NCI-H524 treated with DMSO at 0.1 percent for 48 hours (cell line): ENCODE measurements at regions not wholly inside any gene's neighbourhood (a gene's known extent, or its start where the extent isn't known, plus 50 kb on each side); places are given as distances from the start of the nearest gene placed in this dataset.

ENCODE experiments used
- DNase-seq: peaks from one replicate; lab custom pipeline; 2025; lab: John Stamatoyannopoulos, UW

DNA sequence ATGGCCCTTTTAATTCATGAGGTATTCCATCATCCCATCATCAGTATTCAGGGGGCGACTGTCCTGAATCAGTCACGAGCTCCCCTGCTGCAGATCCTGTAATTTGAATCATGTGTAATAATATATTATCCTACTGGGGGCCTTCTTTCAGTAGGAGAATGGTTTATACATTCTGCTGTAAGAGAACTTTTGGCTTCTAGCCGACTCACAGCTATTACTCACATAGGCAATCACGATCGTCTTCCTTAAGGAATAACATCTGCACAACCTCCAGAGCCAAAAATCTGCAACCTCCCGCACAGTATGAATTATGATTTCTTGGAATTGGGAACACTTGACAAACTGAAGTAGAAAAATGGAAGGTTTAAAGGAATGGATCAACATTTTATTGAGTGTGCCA, 343.0 kb downstream of the USP25 start:
- DNase-seq: no peak

GRCh38 chr21:16073586-16073985, 343.8 kb downstream of the USP25 start:
- DNase-seq: no peak

DNA sequence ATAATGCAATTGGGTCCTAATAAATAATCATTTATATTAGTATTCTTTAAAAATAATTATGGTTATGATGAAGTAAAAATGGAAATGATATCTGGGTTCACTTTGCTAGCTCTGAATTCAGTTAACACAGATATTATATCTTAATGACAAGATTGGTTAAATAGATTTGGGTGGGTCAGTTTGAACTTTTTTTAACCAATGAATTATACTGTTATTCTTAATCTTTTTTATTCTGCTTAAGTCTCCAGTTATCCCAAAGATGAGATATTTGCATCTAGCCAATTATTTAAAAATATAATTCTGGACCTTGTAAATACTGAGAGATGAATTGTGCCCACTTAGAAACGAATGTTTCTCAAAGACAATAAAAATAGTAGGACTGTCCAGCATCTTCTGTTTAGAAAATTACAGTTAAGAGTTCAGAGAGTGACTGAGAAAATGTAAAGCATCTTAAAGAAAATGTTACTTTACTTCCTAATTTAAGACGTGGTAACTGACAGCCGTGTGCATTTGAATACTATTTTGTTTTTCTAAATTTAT, 345.2 kb downstream of the USP25 start:
- DNase-seq: no peak

- no peak for DNase-seq
These were observed 346.0 kb downstream of the USP25 start for GRCh38 chr21:16075649-16076282.

DNA sequence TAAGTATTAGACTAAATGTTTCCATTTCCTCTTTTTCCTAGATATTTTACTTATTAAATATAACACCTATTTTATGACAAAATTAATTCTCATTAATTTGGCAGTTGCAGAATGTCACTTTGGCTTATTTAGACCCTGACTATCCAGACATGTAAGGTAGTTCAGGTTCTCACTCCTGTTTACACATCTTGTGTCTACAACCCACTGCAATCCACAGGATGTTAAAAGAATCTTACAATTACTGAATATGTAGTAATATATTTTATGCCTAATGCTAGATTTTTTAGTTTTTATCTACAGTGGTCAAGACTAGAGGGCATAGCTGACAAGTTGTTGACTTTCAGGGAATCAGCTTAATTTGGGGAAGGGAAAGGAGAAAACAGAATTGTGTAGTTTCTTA, 346.7 kb downstream of the USP25 start:
- DNase-seq: no peak

- no peak for DNase-seq
These were observed 348.6 kb downstream of the USP25 start for GRCh38 chr21:16078382-16078781.

DNA sequence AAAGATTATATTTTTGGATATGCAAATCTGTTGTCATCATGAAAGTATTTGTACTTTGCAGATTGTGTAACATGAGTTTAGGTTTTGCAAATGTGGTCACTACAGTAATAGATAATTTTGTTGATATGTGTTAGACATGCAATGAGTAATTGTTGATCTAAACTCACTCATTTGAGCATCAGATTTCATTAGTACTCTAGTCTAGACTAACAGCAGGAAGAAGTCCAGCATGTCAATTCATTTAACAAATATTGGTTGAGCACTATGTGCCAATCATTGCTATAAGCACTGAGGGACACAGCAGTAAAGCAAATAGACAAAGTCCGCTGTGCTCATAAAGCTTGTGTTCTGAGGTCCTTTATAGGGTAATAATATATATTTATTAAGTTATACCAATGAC, 350.0 kb downstream of the USP25 start:
- DNase-seq: no peak

DNA sequence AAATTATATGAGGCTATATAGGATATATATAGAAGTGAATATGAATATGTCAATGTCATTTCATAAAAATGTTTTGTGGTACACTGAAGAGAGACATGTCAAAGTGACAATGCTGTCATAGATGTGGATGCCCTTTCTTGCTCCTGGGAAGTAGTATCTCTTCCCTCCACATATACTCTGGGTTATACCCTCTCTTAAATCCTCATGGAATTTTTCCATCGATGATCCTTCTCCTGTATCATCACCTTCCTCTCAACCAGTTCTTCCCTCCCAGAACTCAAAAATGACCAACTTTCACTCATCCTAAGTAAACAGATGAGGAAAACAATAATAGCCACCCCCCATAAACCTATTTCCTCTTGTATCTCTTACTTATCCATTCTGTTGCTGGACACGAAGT, 351.5 kb downstream of the USP25 start:
- DNase-seq: no peak

DNA sequence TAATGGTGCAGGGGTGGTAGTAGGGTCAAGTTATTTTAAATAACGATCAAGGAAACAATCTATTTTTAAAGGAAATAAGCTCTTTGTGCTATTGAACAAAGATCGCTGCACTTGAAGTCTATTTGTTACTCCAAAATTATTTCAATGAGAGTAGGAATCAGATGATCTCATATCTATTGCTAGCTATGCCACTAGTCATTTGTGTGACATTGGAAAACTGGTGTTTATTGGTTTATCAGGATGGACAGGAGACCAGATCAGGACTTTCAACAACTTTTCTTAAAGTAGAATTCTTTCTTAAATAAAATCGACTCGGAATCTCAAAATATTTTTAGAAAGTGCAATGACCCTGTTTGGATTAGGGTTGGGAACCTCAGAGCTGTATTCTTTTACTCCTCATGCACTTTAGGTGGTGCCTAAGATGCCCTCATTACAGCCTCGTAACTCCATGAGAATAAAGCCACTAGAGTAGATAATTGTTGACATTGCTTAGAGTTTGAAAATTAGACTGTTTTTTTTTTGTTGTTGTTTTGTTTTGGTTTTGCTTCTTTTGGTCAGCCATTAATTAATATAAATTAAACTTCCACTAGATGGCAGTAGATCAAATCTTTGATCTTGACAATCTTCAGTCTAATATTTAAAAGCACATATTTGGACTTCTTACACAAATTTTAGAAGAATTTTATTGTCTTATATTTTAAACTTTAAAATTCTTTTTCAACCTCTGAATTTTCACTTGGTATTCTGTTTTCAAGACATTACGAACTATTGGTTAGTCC, 352.4 kb downstream of the USP25 start:
- no peak for DNase-seq

DNA sequence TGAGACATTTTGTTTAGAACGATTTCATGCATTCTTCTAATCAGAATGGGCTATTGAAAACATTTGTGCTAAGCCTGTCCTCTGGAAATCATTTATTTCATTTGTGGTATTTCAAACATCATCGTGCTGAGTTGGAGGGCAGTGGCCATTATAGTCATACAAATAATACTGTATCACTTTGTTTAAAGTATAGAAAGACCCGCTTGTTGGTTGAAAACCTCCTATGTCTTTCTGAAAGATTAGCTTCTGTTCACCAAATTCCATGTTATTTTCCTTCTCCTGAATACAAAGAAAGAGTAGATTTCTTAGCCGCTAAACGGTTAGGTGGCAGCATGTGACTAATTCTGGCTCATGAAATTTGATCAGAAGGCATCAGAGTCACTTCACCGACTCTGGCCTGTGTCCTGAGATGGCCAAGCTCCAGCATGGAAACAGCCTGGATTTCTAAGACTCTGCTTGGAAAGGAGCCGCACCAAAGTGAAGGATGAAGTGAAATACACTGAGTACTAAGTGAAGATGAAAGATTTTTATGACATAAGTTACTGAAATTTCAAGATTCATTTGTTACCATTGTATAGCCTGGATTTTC, 355.1 kb downstream of the USP25 start:
- DNase-seq: no peak

DNA sequence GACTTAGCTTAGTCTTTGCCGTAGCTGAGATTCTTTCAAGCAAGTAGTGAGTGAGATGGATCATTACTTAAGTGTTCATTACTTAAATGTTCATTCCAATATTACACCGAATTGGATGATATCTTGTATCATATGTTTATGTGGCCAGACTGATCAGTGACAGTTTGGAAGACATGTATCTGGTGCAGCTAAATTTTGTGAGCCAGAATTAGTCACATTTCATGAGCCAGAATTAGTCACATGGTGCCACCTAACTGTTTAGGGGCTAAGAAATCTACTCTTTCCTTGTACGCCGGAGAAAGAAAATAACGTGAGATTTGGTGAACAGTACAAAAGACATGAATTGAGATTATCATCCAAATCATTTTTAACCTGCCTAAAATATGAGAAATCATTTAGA, 355.6 kb downstream of the USP25 start:
- no peak for DNase-seq

- no peak for DNase-seq
These were observed 356.3 kb downstream of the USP25 start for GRCh38 chr21:16086121-16086520.

- DNase-seq: no peak
These were observed 357.2 kb downstream of the USP25 start for GRCh38 chr21:16086936-16087335.

DNA sequence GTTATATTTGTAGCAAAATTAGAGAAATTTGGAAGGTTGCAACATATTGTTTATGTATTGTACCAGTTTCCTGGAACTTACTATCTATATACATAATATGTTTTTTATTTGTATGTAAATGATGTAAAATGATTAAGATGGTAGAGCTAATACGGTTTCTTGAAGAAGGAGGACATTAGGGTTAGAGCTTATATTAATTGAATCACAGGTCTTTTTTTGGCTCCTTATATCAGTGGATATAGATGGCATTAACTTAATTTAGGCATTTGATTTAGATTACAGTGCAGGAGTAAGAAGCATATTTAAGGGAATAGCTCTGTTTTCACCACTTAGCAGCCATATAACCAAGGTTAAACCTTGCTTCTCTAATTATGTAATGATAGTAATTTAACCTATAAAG, 357.7 kb downstream of the USP25 start:
- DNase-seq: no peak

- DNase-seq: no peak
These were observed 358.3 kb downstream of the USP25 start for GRCh38 chr21:16088056-16088455.

GRCh38 chr21:16095005-16095404, 365.2 kb downstream of the USP25 start:
- no peak for DNase-seq

GRCh38 chr21:16096988-16097387, 367.2 kb downstream of the USP25 start:
- no peak for DNase-seq

DNA sequence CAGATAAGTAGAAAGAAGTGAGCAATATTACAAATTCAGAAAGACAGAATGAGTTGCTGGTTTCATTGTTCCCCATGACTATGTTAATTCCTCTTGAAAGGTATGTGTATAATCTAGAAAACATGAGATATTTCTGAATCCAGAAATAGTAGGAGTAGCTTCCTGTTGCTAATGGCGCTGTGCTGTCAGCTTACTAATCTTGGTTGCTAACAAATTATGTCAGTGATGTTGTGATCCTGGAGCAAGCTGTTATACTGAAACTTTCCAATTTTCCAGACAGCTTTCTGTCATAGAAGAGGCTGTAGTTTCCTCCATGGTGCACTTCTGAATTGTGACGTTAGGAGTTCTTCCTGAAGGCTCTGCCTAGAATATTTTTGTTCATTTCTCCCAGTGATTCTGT, 372.3 kb downstream of the USP25 start:
- DNase-seq: no peak

- DNase-seq: no peak
These were observed 378.8 kb downstream of the USP25 start for GRCh38 chr21:16108561-16109075.

DNA sequence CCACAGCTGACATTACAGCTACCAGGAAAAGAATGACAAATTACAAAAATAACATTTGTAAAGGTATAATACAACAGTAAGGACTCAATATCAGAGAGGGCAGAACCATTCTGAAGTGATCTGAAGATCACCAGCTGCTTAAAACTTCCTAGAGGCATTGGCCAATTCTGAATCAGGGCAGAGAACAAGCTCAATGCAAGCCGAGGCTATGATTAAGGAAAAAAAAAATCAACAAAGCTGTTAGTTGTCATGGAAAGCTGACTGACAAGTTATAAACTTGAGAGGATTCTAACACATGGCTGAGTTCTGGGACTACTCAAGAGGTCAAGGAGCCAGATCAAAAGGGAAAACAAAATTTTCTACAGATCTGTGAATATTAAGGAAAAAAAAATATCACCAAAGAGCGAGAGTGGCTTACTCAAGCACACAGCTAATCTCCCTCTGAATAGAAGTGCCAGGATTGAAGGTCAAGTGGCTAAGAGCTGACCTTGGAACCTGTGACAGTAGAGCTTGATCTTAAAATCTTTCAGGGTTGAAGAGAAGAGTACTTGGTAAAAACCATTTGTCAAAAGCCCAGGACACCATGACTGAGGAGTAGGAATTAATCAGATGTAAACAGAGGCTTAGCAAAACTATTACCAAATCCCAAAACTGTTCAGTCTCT, 383.4 kb downstream of the USP25 start:
- no peak for DNase-seq

DNA sequence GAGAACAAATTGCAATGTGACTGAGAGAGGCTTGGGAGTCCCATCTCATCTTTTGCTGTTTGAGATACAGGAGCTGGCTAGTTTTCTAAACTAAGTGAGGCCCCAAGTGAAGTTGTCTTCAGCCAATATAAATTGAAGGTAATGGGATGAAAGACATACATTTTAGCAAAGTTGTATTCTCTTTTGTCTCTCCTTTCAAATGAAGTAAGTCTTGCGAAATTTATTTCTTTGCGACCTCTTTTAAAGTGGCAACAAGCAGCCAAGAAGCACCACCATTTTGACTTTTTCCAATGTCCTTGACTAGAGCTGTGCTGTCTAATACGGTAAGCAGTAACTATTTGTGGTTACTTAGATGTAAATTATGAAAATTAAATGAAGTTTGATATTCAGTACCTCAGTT, 385.7 kb downstream of the USP25 start:
- DNase-seq: no peak

GRCh38 chr21:16116069-16116468, 386.3 kb downstream of the USP25 start:
- no peak for DNase-seq
